Fibroblast of villous mesenchyme (primary cell): ENCODE measurements at regions not wholly inside any gene's neighbourhood (a gene's known extent, or its start where the extent isn't known, plus 50 kb on each side); places are given as distances from the start of the nearest gene placed in this dataset.

Experiments
- DNase-seq: peaks from one replicate; pipeline ENCODE4 v3.0.0-alpha.2; 2010; ENCODE audit warnings: low read depth
- H3K4me3 ChIP-seq: 2 replicates; pipeline ENCODE4 v1.5.1; 2011; ENCODE audit warnings: low read depth, mild to moderate bottlenecking, low read length
- CTCF ChIP-seq: IDR thresholded peaks from 2 replicates; pipeline ENCODE4 v1.5.1; 2012; ENCODE audit warnings: low read depth, mild to moderate bottlenecking, low read length; ENCODE audit not compliant: insufficient read depth

- no peak for DNase-seq
- TF ChIP-seq CTCF: no peak
These were observed 1104.0 kb upstream of the FLRT2 start for GRCh38 chr14:84425968-84426367.

GRCh38 chr14:84432676-84433075 is 1097.3 kb upstream of the FLRT2 start:
- TF ChIP-seq CTCF: no peak
- H3K4me3 ChIP-seq: no peak overlapping the region
- DNase-seq: no peak

More at GRCh38 chr14:84425968-84426367, 1104.0 kb upstream of the FLRT2 start:
- H3K4me3 ChIP-seq: no peak overlapping the region

GRCh38 chr14:84433961-84434360 is 1096.0 kb upstream of the FLRT2 start:
- peak; percentile 2 for DNase-seq
- TF ChIP-seq CTCF: no peak
- H3K4me3 ChIP-seq: no peak overlapping the region

GRCh38 chr14:84435820-84436324 is 1094.1 kb upstream of the FLRT2 start:
- DNase-seq: no peak
- no peak for TF ChIP-seq CTCF
- no peak overlapping the region for H3K4me3 ChIP-seq

GRCh38 chr14:84436528-84436927 is 1093.4 kb upstream of the FLRT2 start:
- TF ChIP-seq CTCF: no peak
- DNase-seq: no peak
- no peak overlapping the region for H3K4me3 ChIP-seq

GRCh38 chr14:84442521-84442920 is 1087.4 kb upstream of the FLRT2 start:
- no peak overlapping the region for H3K4me3 ChIP-seq
- TF ChIP-seq CTCF: no peak
- no peak for DNase-seq

- no peak overlapping the region for H3K4me3 ChIP-seq
- DNase-seq: no peak
- TF ChIP-seq CTCF: no peak
These were observed 1084.5 kb upstream of the FLRT2 start for GRCh38 chr14:84445486-84445885.
